GM23338 (cell line): ENCODE measurements at regions not wholly inside any gene's neighbourhood (a gene's known extent, or its start where the extent isn't known, plus 50 kb on each side); places are given as distances from the start of the nearest gene placed in this dataset.
"Not testable (repeated sequence)": the region's sequence is repeated elsewhere in the genome, so short reads cannot be mapped to it uniquely, and the experiment has no call there.

Experiments used
- ATAC-seq: fragments of 200-7000 bp; cut with Tn5 transposase; 3 replicates; pipeline ENCODE4 v1.9.1; 2020
- DNase-seq: peaks from one replicate; pipeline ENCODE4 v3.0.0-alpha.2; 2015; ENCODE audit warnings: low spot score
- H2AFZ ChIP-seq: fragments of 200-600 bp; sonication (generic); 2 replicates; pipeline ENCODE4 v1.8.0; 2016; ENCODE audit warnings: antibody characterized with exemption, mild to moderate bottlenecking, moderate library complexity
- H3F3A ChIP-seq: fragments of 200-600 bp; sonication (generic); replicated peaks from 2 replicates; pipeline ENCODE4 v1.8.0; 2017; ENCODE audit warnings: antibody characterized with exemption, mixed run types, low read depth
- H3K27ac ChIP-seq: fragments of 200-600 bp; sonication (generic); 2 replicates; pipeline ENCODE4 v1.6.1; 2016; ENCODE audit warnings: low read depth
- H3K27me3 ChIP-seq: fragments of 200-600 bp; sonication (generic); 2 replicates; pipeline ENCODE4 v1.8.0; 2016; ENCODE audit warnings: mild to moderate bottlenecking, mixed run types, moderate library complexity; ENCODE audit not compliant: insufficient read depth
- H3K36me3 ChIP-seq: fragments of 200-600 bp; sonication (generic); 2 replicates; pipeline ENCODE4 v1.8.0; 2016; ENCODE audit warnings: mild to moderate bottlenecking; ENCODE audit not compliant: insufficient read depth
- H3K4me1 ChIP-seq: fragments of 200-600 bp; sonication (generic); 2 replicates; pipeline ENCODE4 v1.8.0; 2016; ENCODE audit warnings: mild to moderate bottlenecking, moderate library complexity; ENCODE audit not compliant: insufficient read depth
- H3K4me2 ChIP-seq: fragments of 200-600 bp; sonication (generic); 2 replicates; pipeline ENCODE4 v1.7.1; 2017; ENCODE audit warnings: mixed run types
- H3K4me3 ChIP-seq: fragments of 200-600 bp; sonication (generic); 2 replicates; pipeline ENCODE4 v1.6.1; 2016; ENCODE audit warnings: mixed run types
- H3K79me2 ChIP-seq: fragments of 200-600 bp; sonication (generic); replicated peaks from 2 replicates; pipeline ENCODE4 v1.8.0; 2017; ENCODE audit warnings: mild to moderate bottlenecking; ENCODE audit not compliant: insufficient read depth
- H3K9me2 ChIP-seq: fragments of 200-600 bp; sonication (generic); 2 replicates; pipeline ENCODE4 v1.8.0; 2017; ENCODE audit not compliant: insufficient read depth
- H4K20me1 ChIP-seq: fragments of 200-600 bp; sonication (generic); replicated peaks from 2 replicates; pipeline ENCODE4 v1.8.0; 2017; ENCODE audit warnings: mild to moderate bottlenecking; ENCODE audit not compliant: insufficient read depth
- H3K27ac Mint-ChIP-seq: 2 replicates; pipeline ENCODE4 v1.8.0; 2020; ENCODE audit warnings: inconsistent platforms, mild to moderate bottlenecking, moderate library complexity, mixed read lengths
- H3K27me3 Mint-ChIP-seq: 3 replicates; pipeline ENCODE4 v1.8.0; 2022; ENCODE audit warnings: low read depth, mild to moderate bottlenecking, moderate library complexity, mixed read lengths, inconsistent platforms; ENCODE audit not compliant: insufficient read depth, poor library complexity
- H3K36me3 Mint-ChIP-seq: 3 replicates; pipeline ENCODE4 v1.8.0; 2021; ENCODE audit warnings: low read depth, mild to moderate bottlenecking, inconsistent platforms, moderate library complexity, mixed read lengths
- H3K4me1 Mint-ChIP-seq: 3 replicates; pipeline ENCODE4 v1.8.0; 2020; ENCODE audit warnings: mild to moderate bottlenecking, inconsistent platforms, mixed read lengths
- H3K4me3 Mint-ChIP-seq: 3 replicates; pipeline ENCODE4 v1.8.0; 2021; ENCODE audit warnings: moderate library complexity, mild to moderate bottlenecking, inconsistent platforms, mixed read lengths
- H3K9me3 Mint-ChIP-seq: 3 replicates; pipeline ENCODE4 v1.8.0; 2020; ENCODE audit warnings: moderate library complexity, mild to moderate bottlenecking, inconsistent platforms, mixed read lengths
- CREB1 ChIP-seq: fragments of 250-450 bp; sonication (Bioruptor Pico); IDR thresholded peaks from 2 replicates; pipeline ENCODE4 v1.5.0; 2020; ENCODE audit warnings: low read depth, mild to moderate bottlenecking, moderate library complexity
- CTCF ChIP-seq, 2 experiments: fragments of 200-600 bp in 1 of 2; sonication (generic) in 1 of 2; conservative IDR thresholded peaks; 2 replicates each; pipeline versions ENCODE4 v1.5.1 to v1.6.1; 2016 to 2017; ENCODE audit warnings: antibody characterized with exemption in 2 of 2, low read depth in 2 of 2, mild to moderate bottlenecking in 2 of 2, moderate library complexity in 1 of 2
- ETS1 ChIP-seq: IDR thresholded peaks from 2 replicates; pipeline ENCODE4 v1.6.1; 2016; ENCODE audit warnings: antibody characterized with exemption
- EZH2 ChIP-seq: fragments of 200-600 bp; sonication (generic); IDR thresholded peaks from one replicate; pipeline ENCODE4 v1.8.0; 2017; ENCODE audit warnings: antibody characterized with exemption, mild to moderate bottlenecking, low read depth; ENCODE audit not compliant: unreplicated experiment
- EZH2phosphoT487 ChIP-seq: fragments of 200-600 bp; sonication (generic); IDR thresholded peaks from one replicate; pipeline ENCODE4 v1.8.1; 2018; ENCODE audit warnings: antibody characterized with exemption; ENCODE audit not compliant: unreplicated experiment
- JUNB ChIP-seq: IDR thresholded peaks from one replicate; pipeline ENCODE4 v1.6.1; 2016; ENCODE audit warnings: antibody characterized with exemption; ENCODE audit not compliant: unreplicated experiment
- NANOG ChIP-seq: IDR thresholded peaks from 2 replicates; pipeline ENCODE4 v1.6.1; 2016; ENCODE audit warnings: antibody characterized with exemption, borderline replicate concordance
- POLR2AphosphoS5 ChIP-seq: IDR thresholded peaks from 2 replicates; pipeline ENCODE4 v1.6.1; 2016; ENCODE audit warnings: antibody characterized with exemption, low read depth
- REST ChIP-seq: IDR thresholded peaks from one replicate; pipeline ENCODE4 v1.6.1; 2018; ENCODE audit warnings: antibody characterized with exemption; ENCODE audit not compliant: unreplicated experiment
- STAT1 ChIP-seq: IDR thresholded peaks from one replicate; pipeline ENCODE4 v1.6.1; 2016; ENCODE audit warnings: antibody characterized with exemption; ENCODE audit not compliant: unreplicated experiment
- ZNF114 ChIP-seq: fragments of 250-450 bp; sonication (Bioruptor Pico); IDR thresholded peaks from 2 replicates; pipeline ENCODE4 v1.5.0; 2020; ENCODE audit warnings: mild to moderate bottlenecking, moderate library complexity
- ZNF331 ChIP-seq: fragments of 250-450 bp; sonication (Bioruptor Pico); IDR thresholded peaks from 2 replicates; pipeline ENCODE4 v1.5.0; 2020; ENCODE audit warnings: low read depth, mild to moderate bottlenecking, moderate library complexity

GRCh38 chr4:181855307-181855706 is 387.9 kb upstream of the TENM3 start:
- no peaks in the 10 kb centered on the region for H3K9me3 Mint-ChIP-seq
- Histone ChIP-seq H3K4me1 (no peaks in the 10 kb centered on the region), H3K4me3 (no peak overlapping the region), H3K79me2 (no peaks in the 10 kb centered on the region), H4K20me1 (no peaks in the 10 kb centered on the region), H3K27me3 (no peaks in the 10 kb centered on the region), H3K36me3 (no peaks in the 10 kb centered on the region), H3F3A (no peaks in the 10 kb centered on the region), H3K4me2 (no peak overlapping the region), H3K27ac (no peak overlapping the region), H2AFZ (no peak overlapping the region), H3K9me2 (no peaks in the 10 kb centered on the region)
- H3K4me3 Mint-ChIP-seq, result no peak overlapping the region
- no peaks in the 10 kb centered on the region for H3K4me1 Mint-ChIP-seq
- H3K27ac Mint-ChIP-seq, result no peak overlapping the region
- peaks cover 2% of the 10 kb centered on the region for H3K27me3 Mint-ChIP-seq
- H3K36me3 Mint-ChIP-seq, result no peaks in the 10 kb centered on the region
- ATAC-seq, result no peak
- TF ChIP-seq ETS1 (no peak), JUNB (no peak), NANOG (no peak), STAT1 (no peak), EZH2phosphoT487 (no peak)
- no peak for DNase-seq

- not testable (repeated sequence) for H4K20me1 ChIP-seq, H3K4me3 Mint-ChIP-seq, H3K4me2 ChIP-seq, ATAC-seq, H3K9me3 Mint-ChIP-seq, H3F3A ChIP-seq, H3K4me3 ChIP-seq, H3K4me1 ChIP-seq, H3K27ac ChIP-seq, H3K27me3 ChIP-seq, H3K36me3 Mint-ChIP-seq, DNase-seq, H3K36me3 ChIP-seq, H3K79me2 ChIP-seq, H2AFZ ChIP-seq, H3K27ac Mint-ChIP-seq, H3K4me1 Mint-ChIP-seq, H3K27me3 Mint-ChIP-seq, H3K9me2 ChIP-seq
Observed at GRCh38 chr4:181857471-181857870, 385.7 kb upstream of the TENM3 start.

GRCh38 chr4:181858741-181859140 is 384.5 kb upstream of the TENM3 start:
- no peak overlapping the region for H3K27ac Mint-ChIP-seq
- no peak overlapping the region for H3K4me2 ChIP-seq
- H3K27ac ChIP-seq, result no peak overlapping the region
- H3K4me3 ChIP-seq, result no peak overlapping the region
- no peak for ATAC-seq
- H3K9me2 ChIP-seq, result no peaks in the 10 kb centered on the region
- no peaks in the 10 kb centered on the region for H3K36me3 ChIP-seq
- no peak overlapping the region for H3K4me3 Mint-ChIP-seq
- no peaks in the 10 kb centered on the region for H3K27me3 ChIP-seq
- DNase-seq, result no peak
- no peaks in the 10 kb centered on the region for H3K4me1 ChIP-seq
- no peaks in the 10 kb centered on the region for H3K79me2 ChIP-seq
- no peaks in the 10 kb centered on the region for H3K36me3 Mint-ChIP-seq
- H3K27me3 Mint-ChIP-seq, result no peaks in the 10 kb centered on the region
- no peaks in the 10 kb centered on the region for H3F3A ChIP-seq
- no peak overlapping the region for H2AFZ ChIP-seq
- no peaks in the 10 kb centered on the region for H3K9me3 Mint-ChIP-seq
- no peaks in the 10 kb centered on the region for H3K4me1 Mint-ChIP-seq
- H4K20me1 ChIP-seq, result no peaks in the 10 kb centered on the region
- TF ChIP-seq CREB1 (no peak), ETS1 (no peak), REST (no peak), EZH2 (no peak), POLR2AphosphoS5 (no peak), JUNB (no peak), CTCF (conservative IDR thresholded peaks at IDR 0.05; ENCODE audit: low read depth in 2 of 2) (no peak), ZNF114 (CRISPR knock-in tag) (no peak), ZNF331 (CRISPR knock-in tag) (no peak)
